ENCODE measurements at regions not wholly inside any gene's neighbourhood (a gene's known extent, or its start where the extent isn't known, plus 50 kb on each side); places are given as distances from the start of the nearest gene placed in this dataset.
A peak's percentile ranks its signal among the peaks of the same experiment; 100 is the strongest.

- DNase-seq (ENCODE audit: low read depth) = no peak
These were observed 884.3 kb upstream of the PCDH20 start for GRCh38 chr13:62299988-62300387.

- no peak for DNase-seq (ENCODE audit: low read depth)
These were observed 881.2 kb upstream of the PCDH20 start for GRCh38 chr13:62296812-62297211.

GRCh38 chr13:62294244-62294643, 878.6 kb upstream of the PCDH20 start:
- peak; percentile 16 for DNase-seq (ENCODE audit: low read depth)

- DNase-seq (ENCODE audit: low read depth) = no peak
These were observed 877.2 kb upstream of the PCDH20 start for GRCh38 chr13:62292714-62293480.

GRCh38 chr13:62290542-62290941, 874.9 kb upstream of the PCDH20 start:
- DNase-seq (ENCODE audit: low read depth) = no peak

GRCh38 chr13:62287764-62288163, 872.1 kb upstream of the PCDH20 start:
- DNase-seq (ENCODE audit: low read depth) = no peak

GRCh38 chr13:62280590-62280989, 864.9 kb upstream of the PCDH20 start:
- DNase-seq (ENCODE audit: low read depth) = no peak

GRCh38 chr13:62278271-62278670, 862.6 kb upstream of the PCDH20 start:
- DNase-seq (ENCODE audit: low read depth) = no peak

- no peak for DNase-seq (ENCODE audit: low read depth)
These were observed 836.1 kb upstream of the PCDH20 start for GRCh38 chr13:62251734-62252133.

GRCh38 chr13:62250501-62251201, 835.0 kb upstream of the PCDH20 start:
- peak; percentile 26 for DNase-seq (ENCODE audit: low read depth)

GRCh38 chr13:62246581-62246980, 830.9 kb upstream of the PCDH20 start:
- DNase-seq (ENCODE audit: low read depth) = no peak

GRCh38 chr13:62243106-62243505, 827.5 kb upstream of the PCDH20 start:
- DNase-seq (ENCODE audit: low read depth) = no peak

GRCh38 chr13:62234780-62235440, 819.3 kb upstream of the PCDH20 start:
- no peak for DNase-seq (ENCODE audit: low read depth)

GRCh38 chr13:62210951-62211350, 795.3 kb upstream of the PCDH20 start:
- no peak for DNase-seq (ENCODE audit: low read depth)

- DNase-seq (ENCODE audit: low read depth) = no peak
These were observed 793.9 kb upstream of the PCDH20 start for GRCh38 chr13:62209529-62209928.

GRCh38 chr13:62207388-62207787, 791.7 kb upstream of the PCDH20 start:
- DNase-seq (ENCODE audit: low read depth) = no peak

- DNase-seq (ENCODE audit: low read depth) = peak; percentile 10
These were observed 790.5 kb upstream of the PCDH20 start for GRCh38 chr13:62206165-62206564.

- no peak for DNase-seq (ENCODE audit: low read depth)
These were observed 789.6 kb upstream of the PCDH20 start for GRCh38 chr13:62205273-62205672.

- DNase-seq (ENCODE audit: low read depth) = no peak
These were observed 778.7 kb upstream of the PCDH20 start for GRCh38 chr13:62194371-62194770.

- DNase-seq (ENCODE audit: low read depth) = no peak
These were observed 778.3 kb upstream of the PCDH20 start for GRCh38 chr13:62193919-62194318.

- DNase-seq (ENCODE audit: low read depth) = no peak
These were observed 770.1 kb upstream of the PCDH20 start for GRCh38 chr13:62185631-62186255.

- no peak for DNase-seq (ENCODE audit: low read depth)
These were observed 760.4 kb upstream of the PCDH20 start for GRCh38 chr13:62176051-62176450.

- DNase-seq (ENCODE audit: low read depth) = no peak
These were observed 758.3 kb upstream of the PCDH20 start for GRCh38 chr13:62173958-62174357.
